ENCODE measurements at regions not wholly inside any gene's neighbourhood (a gene's known extent, or its start where the extent isn't known, plus 50 kb on each side); places are given as distances from the start of the nearest gene placed in this dataset.

- DNase-seq (ENCODE audit: low spot score) = no peak
Observed at GRCh38 chr4:13849778-13850177, 222.3 kb upstream of the BOD1L1 start.

DNA sequence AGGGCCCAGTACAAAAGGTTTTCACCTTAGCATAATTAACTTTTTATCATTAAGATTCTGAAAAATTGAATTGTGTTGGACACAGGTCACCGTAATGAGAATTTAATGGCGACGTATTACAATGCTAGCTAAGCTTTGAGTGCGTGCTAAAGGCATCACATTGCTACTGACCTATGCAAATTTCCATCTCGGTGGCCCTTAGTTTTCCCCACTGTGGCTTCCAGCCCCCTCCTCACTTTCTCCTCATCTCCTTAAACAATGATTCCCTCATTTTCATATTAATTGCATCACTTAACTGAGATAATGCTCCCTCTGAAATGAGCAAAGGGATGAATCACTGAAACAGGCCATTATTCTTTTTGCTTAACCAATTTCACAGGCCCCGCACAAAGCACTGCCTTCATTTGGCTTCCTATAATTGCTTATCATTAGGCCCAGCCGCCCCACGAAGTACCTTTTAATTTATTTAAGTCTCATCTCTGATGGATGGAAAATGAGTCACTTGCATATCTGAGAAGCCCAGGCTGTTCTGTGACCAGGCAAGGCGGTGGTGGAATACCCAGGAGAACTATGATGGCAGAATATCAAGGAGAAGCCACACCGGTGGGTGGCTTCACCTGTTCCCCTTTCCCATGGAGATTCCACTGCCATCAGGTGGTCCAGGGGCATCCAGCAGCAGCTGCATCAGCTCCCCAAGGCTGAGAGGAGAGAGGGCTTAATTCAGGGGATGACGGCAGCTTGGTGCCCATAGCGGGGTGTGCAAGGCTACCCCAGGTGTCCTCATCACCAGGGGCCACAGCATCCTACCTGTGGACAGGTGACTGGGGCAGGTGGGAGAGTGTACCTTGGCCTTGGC is 223.8 kb upstream of the BOD1L1 start:
- DNase-seq (ENCODE audit: low spot score) = no peak

DNA sequence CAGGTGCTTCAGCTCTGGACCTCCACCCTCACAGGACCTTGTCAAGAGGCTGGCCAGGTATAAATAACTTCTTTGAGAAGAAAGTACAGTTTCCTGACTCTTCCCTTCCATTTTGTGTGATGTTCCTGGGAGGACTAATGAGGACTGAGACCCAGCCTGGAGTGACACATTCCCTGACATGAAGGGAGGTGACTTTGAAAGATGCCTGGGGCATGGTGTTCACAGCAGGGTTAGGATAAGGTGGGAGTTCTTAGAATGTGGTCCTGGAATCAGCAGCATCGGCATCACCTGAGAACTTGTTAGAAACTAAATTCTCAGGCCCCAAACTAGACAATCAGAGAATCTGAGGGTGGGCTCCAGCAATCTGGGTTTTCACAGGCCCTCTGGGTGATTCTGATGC is 224.9 kb upstream of the BOD1L1 start:
- DNase-seq (ENCODE audit: low spot score) = no peak

GRCh38 chr4:13856387-13856786 is 228.9 kb upstream of the BOD1L1 start:
- DNase-seq (ENCODE audit: low spot score) = no peak

GRCh38 chr4:13857397-13857796 is 229.9 kb upstream of the BOD1L1 start:
- no peak for DNase-seq (ENCODE audit: low spot score)

GRCh38 chr4:13857800-13858199 is 230.3 kb upstream of the BOD1L1 start:
- DNase-seq (ENCODE audit: low spot score) = no peak

- DNase-seq (ENCODE audit: low spot score) = no peak
Observed at GRCh38 chr4:13859423-13859822, 231.9 kb upstream of the BOD1L1 start.

- DNase-seq (ENCODE audit: low spot score) = no peak
Observed at GRCh38 chr4:13860126-13860525, 232.6 kb upstream of the BOD1L1 start.

- no peak for DNase-seq (ENCODE audit: low spot score)
Observed at GRCh38 chr4:13865871-13866669, 238.5 kb upstream of the BOD1L1 start.

DNA sequence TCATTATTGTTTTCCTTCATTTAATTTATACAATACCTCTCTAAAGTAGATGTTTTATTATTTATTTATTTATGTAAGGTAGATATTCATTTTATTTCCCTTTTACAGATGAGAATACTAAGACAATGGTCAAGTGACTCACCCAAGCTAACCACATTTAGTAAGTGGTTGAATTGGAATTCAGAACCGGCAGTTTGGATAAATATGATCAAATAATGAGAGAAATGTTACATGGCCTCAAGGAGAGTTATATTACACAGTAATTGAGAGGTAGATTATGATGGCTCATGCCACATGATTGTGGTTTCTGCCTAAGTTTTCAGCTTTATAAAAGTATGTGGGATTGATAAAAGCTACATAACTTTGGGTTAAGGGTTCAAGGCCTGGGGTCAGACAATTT is 239.4 kb upstream of the BOD1L1 start:
- no peak for DNase-seq (ENCODE audit: low spot score)

DNA sequence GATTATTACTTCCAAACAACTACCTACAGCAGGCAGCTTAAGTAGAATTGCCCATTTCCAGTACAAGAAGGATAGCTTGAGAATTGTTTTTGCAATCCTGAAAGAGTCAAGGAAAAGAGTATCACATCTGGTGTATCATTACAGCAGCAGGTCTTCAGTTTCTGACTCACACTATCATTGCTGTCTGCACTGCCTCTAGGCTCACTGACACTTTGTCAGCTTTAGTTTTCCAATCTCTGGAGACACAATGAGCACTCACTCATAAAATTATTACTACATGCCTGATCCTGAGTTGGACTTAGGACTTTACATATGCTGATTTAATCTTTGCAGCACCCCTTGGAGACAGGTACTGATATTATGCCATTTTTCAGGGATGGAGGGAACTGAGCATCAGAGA is 244.6 kb upstream of the BOD1L1 start:
- no peak for DNase-seq (ENCODE audit: low spot score)

- no peak for DNase-seq (ENCODE audit: low spot score)
Observed at GRCh38 chr4:13872955-13873354, 245.4 kb upstream of the BOD1L1 start.

DNA sequence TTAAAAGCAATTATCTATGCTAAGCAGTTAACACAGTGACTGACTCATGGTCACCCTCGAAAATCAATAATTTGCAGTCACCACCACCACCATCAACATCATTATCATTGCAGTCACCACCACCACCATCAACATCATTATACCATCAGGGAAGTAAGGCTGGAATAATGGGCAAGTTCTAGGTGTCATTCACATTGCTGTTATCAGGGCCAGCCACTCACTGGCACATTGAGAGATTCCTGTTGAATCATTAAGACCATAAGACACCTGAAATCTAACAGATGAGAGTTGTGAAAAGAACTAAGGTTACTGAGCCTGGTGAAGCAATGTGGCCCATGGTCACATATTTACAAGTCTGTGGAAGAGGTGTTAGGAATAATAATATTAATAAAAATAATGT is 247.7 kb upstream of the BOD1L1 start:
- DNase-seq (ENCODE audit: low spot score) = no peak

- no peak for DNase-seq (ENCODE audit: low spot score)
Observed at GRCh38 chr4:13876131-13876530, 248.6 kb upstream of the BOD1L1 start.

DNA sequence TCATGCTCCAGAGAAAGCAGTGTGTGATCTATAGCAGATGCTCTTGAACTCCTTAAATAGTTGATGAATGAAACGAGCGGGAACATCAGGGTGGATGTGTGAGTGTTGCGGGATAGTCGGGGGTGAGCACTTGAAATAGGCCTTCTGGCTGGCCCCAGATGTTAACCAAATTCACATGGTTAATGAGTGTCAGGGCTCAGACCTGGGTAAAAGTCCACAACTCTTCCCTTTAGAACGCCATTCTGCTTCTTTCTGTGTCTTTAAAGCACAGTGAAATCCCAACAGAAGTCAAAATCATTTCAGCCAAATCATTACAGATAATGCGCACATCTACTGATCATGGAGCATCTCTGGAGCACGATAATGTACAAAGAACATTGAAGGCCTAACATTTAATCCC is 249.4 kb upstream of the BOD1L1 start:
- DNase-seq (ENCODE audit: low spot score) = no peak

DNA sequence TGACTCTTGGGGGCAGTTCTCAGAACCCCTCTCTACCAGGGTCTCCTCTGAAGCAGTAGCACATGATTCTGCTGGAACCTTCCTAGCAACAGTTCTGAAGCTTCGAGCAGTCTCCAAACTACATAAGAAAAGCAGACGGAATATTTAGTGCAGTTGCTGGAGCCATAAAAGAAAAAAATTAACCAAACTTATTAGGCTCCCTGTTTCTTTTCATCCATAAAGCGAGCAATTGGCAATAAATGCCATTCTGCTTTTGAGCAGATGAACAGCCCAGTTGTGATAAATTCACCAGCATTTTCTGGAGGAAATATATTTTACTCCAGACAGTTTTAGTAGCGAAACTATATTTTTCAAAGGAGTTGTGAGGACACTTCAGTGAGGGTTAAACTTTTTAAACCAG is 250.1 kb upstream of the BOD1L1 start:
- no peak for DNase-seq (ENCODE audit: low spot score)

DNA sequence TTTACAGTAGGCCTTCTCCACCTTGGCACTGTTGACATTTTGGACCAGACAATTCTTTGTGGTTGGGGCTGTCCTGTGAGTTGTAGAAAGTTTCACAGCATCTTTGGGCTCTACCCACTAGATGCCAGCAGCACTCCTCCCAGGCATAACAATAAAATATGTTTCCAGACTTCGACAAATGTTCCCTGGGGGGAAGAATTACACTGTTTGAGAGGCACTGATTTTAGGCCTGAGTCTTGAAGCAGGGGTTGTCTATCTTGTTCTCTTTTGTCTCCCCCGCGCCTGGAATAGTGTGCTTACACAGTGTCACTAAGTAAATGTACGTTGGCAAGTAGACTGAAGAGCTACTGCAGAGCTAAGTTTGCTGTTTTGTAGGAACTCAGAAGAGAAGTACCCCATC is 254.4 kb upstream of the BOD1L1 start:
- no peak for DNase-seq (ENCODE audit: low spot score)

DNA sequence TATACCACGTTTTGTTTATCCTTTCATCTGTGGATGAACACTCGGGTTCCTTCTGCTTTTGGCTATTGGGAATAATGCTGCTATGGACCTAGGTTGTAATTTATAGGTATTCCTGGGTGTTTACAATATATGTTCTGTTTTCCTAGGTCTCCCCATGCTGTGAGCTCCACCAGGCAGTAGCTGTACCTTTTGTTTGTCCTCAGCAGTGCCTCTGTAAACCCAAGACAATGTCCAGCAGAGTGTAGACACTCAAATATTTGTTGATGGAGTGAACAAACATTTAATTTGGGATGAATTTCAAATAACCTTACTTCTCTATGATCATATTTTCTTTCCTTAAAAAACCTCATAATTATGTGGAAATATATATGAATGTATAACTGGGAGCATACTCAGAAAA is 259.5 kb upstream of the BOD1L1 start:
- no peak for DNase-seq (ENCODE audit: low spot score)

DNA sequence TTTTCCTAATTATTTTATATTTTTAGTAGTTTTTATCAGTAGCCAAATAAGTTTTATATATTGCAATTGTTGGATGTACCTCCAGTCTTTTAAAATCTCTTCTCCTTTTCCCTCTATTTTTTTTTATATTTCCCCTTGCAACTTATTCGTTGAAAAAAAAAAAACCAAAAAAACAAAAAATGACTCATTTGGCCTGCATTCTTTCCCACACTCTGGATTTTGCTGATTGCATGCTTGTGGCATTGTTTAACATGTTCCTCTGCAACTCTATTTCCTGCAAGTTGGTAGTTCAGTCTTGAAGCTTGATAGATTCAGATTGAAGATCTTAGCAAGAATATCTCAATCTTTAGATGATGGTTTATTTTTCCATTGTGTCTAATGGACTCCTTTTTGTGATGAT is 260.6 kb upstream of the BOD1L1 start:
- DNase-seq (ENCODE audit: low spot score) = peak; percentile 83

DNA sequence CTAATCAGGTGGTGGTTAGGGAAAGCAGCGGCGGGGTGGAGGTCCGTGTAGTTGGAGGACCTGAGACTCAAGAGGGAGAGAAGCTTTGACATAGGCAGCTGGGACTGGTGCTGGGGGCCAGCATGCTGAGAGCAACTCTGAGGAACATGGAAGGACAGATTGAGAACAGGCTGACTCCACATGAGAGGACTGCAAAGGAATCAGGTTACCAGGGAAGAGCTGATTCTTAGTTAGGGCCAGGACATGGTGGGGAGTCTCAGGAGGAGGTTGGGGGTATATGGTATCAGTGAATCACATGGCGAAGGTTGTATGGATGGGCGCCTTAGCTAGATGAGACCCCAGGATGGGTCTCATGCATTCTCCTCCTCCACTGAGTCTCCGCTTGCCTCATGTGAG is 264.0 kb upstream of the BOD1L1 start:
- DNase-seq (ENCODE audit: low spot score) = no peak

DNA sequence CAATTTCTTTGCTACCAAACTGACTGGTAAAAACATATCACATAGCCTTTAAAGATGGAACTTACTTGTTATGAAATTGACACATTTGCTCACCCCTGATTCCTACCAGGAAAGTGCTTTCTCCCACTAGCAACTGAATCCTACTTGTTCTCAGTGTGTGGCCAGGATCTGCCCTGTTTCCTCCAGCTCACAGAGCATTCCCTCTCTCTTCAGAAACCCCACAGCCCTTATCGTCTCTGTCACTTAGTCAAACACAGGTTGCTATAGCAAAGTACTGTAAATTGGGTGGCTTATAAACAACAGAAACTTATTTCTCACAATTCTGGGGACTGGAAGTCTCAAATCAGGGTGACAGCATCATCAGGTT is 265.2 kb upstream of the BOD1L1 start:
- DNase-seq (ENCODE audit: low spot score) = no peak

GRCh38 chr4:13893211-13893610 is 265.7 kb upstream of the BOD1L1 start:
- DNase-seq (ENCODE audit: low spot score) = no peak

DNA sequence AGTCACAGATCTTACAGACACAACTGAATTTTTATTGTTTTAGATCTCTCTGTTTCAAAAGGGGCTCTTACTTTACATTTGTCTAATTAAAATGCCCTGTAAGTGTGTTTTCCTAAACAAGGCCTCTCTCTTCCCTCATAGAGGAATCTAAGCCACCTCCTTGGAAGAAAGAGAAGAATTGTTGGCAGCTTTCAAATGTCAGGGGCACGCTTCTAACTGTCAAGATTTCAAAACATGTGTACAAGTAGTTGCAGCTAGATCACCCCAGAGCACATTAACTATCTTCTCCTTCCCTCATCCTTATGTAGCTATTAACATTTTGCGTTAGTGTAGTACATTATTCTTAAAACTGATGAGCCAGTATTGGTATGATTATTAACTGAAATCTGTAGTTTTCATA is 266.5 kb upstream of the BOD1L1 start:
- DNase-seq (ENCODE audit: low spot score) = no peak

GRCh38 chr4:13900780-13901179 is 273.3 kb upstream of the BOD1L1 start:
- no peak for DNase-seq (ENCODE audit: low spot score)
